IMR-90 (cell line): ENCODE measurements at regions not wholly inside any gene's neighbourhood (a gene's known extent, or its start where the extent isn't known, plus 50 kb on each side); places are given as distances from the start of the nearest gene placed in this dataset.

ENCODE experiments used
- FOS ChIP-seq: fragments of 150-350 bp; IDR thresholded peaks from 2 replicates; pipeline ENCODE4 v1.6.1; 2016; ENCODE audit warnings: low read depth, low read length
- POLR2A ChIP-seq: IDR thresholded peaks from 2 replicates; pipeline ENCODE4 v1.6.1; 2012; ENCODE audit warnings: mild to moderate bottlenecking, low read depth, low read length
- RCOR1 ChIP-seq: IDR thresholded peaks from 2 replicates; pipeline ENCODE4 v1.6.1; 2012; ENCODE audit warnings: mild to moderate bottlenecking, low read length, improper control_type of control experiment; ENCODE audit not compliant: insufficient replicate concordance
- USF2 ChIP-seq: fragments of 150-350 bp; IDR thresholded peaks from 2 replicates; pipeline ENCODE4 v1.6.1; 2017; ENCODE audit warnings: mild to moderate bottlenecking, antibody characterized with exemption, low read length, low read depth
- TF ChIP-seq, protein P1 (sequence below): conservative IDR thresholded peaks from 2 replicates; pipeline ENCODE4 v1.5.1; 2012; ENCODE audit warnings: mild to moderate bottlenecking, low read depth, low read length, improper control_type of control experiment

DNA sequence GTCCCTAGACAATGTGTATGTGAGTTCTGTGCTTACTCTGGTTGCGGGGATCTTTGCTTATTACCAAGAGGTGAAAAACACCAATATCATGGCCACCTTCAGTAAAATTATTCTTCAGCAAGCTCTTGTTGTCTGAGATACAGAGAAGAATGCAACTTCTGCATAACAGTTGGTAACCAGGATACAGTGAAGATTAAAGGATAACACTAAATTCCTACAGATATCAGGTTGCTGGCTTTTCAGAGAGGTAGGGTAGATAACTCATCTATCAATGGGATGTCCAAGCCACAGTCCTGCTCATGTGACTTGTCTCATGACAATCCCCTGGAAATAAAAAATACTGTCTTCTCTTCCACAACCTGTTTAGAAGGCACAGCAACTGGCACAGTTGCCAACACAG lies 308.5 kb downstream of the TNS1 start:
- TF ChIP-seq FOS (no peak), USF2 (no peak), POLR2A (no peak), RCOR1 (no peak)
- TF ChIP-seq, protein P1, sequence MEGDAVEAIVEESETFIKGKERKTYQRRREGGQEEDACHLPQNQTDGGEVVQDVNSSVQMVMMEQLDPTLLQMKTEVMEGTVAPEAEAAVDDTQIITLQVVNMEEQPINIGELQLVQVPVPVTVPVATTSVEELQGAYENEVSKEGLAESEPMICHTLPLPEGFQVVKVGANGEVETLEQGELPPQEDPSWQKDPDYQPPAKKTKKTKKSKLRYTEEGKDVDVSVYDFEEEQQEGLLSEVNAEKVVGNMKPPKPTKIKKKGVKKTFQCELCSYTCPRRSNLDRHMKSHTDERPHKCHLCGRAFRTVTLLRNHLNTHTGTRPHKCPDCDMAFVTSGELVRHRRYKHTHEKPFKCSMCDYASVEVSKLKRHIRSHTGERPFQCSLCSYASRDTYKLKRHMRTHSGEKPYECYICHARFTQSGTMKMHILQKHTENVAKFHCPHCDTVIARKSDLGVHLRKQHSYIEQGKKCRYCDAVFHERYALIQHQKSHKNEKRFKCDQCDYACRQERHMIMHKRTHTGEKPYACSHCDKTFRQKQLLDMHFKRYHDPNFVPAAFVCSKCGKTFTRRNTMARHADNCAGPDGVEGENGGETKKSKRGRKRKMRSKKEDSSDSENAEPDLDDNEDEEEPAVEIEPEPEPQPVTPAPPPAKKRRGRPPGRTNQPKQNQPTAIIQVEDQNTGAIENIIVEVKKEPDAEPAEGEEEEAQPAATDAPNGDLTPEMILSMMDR: no peak
